Fibroblast of mammary gland (primary cell): ENCODE measurements at regions not wholly inside any gene's neighbourhood (a gene's known extent, or its start where the extent isn't known, plus 50 kb on each side); places are given as distances from the start of the nearest gene placed in this dataset.

Source experiments
- DNase-seq: peaks from one replicate; pipeline ENCODE4 v3.0.0-alpha.2; 2010; ENCODE audit warnings: low read depth
- H3K4me3 ChIP-seq: 2 replicates; pipeline ENCODE4 v1.5.1; 2011; ENCODE audit warnings: low read depth, mild to moderate bottlenecking, low read length, moderate library complexity; ENCODE audit not compliant: control insufficient read depth
- CTCF ChIP-seq: conservative IDR thresholded peaks from 2 replicates; pipeline ENCODE4 v1.5.1; 2011; ENCODE audit warnings: low read depth, low read length, inconsistent platforms; ENCODE audit not compliant: control insufficient read depth, insufficient read depth

GRCh38 chr14:42391146-42391834 is 784.6 kb downstream of the LRFN5 start:
- H3K4me3 ChIP-seq, result no peak overlapping the region
- no peak for TF ChIP-seq CTCF
- DNase-seq, result no peak

GRCh38 chr14:42378880-42379279 is 772.2 kb downstream of the LRFN5 start:
- DNase-seq, result no peak

DNA sequence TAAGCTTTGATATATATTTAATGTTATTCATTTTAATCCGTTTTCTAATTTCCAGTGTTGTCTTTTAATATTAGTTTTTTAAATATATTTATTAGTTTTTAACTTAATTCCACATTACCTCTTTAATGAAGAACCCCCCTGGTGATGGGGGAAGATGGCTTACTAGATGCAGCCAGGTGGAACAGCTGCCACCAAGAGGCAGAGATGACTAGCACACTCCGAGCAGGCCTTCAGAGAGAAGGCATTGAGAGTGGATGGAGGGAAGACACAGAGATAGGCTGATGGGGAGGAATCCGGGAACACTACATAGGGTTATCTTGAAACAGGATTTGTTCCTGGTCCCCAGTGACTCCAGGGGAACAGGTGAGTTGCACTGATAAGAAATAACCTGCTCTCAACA is 771.6 kb downstream of the LRFN5 start:
- no peak for TF ChIP-seq CTCF
- no peak for DNase-seq
- no peak overlapping the region for H3K4me3 ChIP-seq

More at GRCh38 chr14:42378880-42379279, 772.2 kb downstream of the LRFN5 start:
- TF ChIP-seq CTCF, result no peak
- no peak overlapping the region for H3K4me3 ChIP-seq

DNA sequence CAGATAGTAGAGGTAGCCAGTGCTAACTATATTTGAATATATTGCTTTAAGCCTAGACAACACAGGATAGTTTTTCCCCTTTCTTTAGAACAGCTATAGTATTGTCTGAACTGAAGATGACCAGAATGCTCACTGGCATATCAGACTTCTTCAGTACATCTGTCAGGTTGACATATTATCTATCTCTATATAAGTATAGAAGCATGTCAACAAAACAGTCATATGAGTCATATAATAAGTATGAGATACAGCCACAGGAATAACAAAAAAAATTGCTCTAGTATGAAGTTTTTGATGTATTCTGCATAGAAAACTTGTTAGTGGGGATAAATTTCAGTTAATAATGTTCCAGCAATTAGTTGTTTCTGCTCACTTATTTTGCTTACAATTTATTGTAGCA is 767.7 kb downstream of the LRFN5 start:
- DNase-seq, result no peak

DNA sequence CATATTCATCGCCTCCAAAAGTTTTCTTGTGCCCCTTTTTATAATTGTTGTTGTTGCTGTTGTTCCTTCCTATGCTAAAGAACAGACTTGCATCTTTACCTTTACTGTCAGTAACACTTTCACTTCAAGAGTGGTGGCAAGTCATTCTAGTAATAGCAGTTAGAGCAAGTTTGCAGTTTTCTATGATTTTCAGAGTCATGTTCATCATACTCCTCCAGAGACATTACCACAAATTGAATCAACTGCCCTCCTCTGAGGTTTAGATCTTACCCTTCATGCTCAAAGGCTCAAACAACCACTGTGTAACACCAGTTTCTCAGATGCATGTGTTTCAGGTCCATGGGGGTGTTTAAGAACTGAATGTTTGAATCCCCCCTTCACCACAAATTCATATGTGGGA is 763.4 kb downstream of the LRFN5 start:
- no peak for DNase-seq
- TF ChIP-seq CTCF, result no peak
- no peak overlapping the region for H3K4me3 ChIP-seq

More for the DNA sequence above, 767.7 kb downstream of the LRFN5 start:
- no peak for TF ChIP-seq CTCF
- H3K4me3 ChIP-seq, result no peak overlapping the region

DNA sequence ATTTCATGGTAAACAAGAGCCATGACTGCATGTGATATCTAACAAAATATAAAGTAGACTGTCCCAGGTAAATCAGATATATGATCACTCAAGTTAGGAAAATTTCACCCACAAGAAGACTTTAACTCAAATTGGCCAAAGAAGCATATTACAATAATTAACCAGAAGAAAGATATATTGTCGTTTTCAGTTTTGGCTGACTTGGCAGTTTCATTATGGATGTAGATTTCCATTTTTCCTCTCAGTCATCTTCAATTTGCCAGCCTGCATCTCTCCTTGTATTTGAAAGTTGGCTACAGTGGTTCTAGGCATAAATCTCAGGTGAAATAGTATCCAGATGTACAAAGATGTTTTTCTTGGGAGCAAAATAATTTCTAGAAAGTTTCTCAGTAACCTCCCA is 761.6 kb downstream of the LRFN5 start:
- H3K4me3 ChIP-seq, result no peak overlapping the region
- no peak for DNase-seq
- TF ChIP-seq CTCF, result no peak

- TF ChIP-seq CTCF, result no peak
- H3K4me3 ChIP-seq, result no peak overlapping the region
- DNase-seq, result no peak
Observed at GRCh38 chr14:42353315-42353714, 746.6 kb downstream of the LRFN5 start.
